ENCODE measurements at regions not wholly inside any gene's neighbourhood (a gene's known extent, or its start where the extent isn't known, plus 50 kb on each side); places are given as distances from the start of the nearest gene placed in this dataset.

DNA sequence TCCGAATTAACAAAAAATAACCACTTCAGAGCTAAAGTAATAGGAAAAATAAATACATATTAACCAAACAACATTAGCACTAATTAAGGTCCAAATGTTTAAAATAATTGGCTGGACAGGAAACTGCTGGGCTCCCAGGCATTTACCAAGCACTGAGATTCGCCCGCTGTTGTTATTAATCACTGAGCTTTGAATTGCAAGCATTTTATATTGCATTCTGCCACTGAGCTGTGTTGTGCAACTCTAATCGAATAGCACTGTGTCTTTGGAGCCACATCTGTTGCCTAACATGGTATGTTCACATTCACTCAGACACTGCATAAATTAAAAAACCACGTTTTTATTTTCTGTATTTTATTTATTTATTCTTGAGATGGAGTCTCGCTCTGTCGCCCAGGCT lies 88.9 kb downstream of the SOWAHC start:
- H2AK5ac ChIP-seq (ENCODE audit: low read depth, low read length): no peak overlapping the region
- H3K27me3 ChIP-seq (ENCODE audit: control insufficient read depth, insufficient read depth, low read length): no peaks in the 10 kb centered on the region; the same call in 1 of the 2 replicates
- peaks cover 3% of the 10 kb centered on the region for H3K9me1 ChIP-seq (ENCODE audit: insufficient read depth, low read length)
- DNase-seq (no peak), ATAC-seq (ENCODE audit: low read depth) (peak; percentile 22; the same call in 1 of the 2 replicates)
- ChIA-PET CTCF (interaction anchor here (0.5 kb wide), 1 partner anchor 155 kb away, joined by 3 read pairs; no protein-coding TSS in a partner anchor), POLR2A (ENCODE audit: unreplicated experiment) (interaction anchor here (0.7 kb wide), 1 partner anchor 9 kb away, joined by 3 read pairs; no protein-coding TSS in a partner anchor)
- H4K91ac ChIP-seq (ENCODE audit: insufficient read depth, low read depth, low read length): no peak overlapping the region
- no peak overlapping the region for H3K4me3 ChIP-seq (ENCODE audit: insufficient read depth, low read depth, low read length)
- in situ Hi-C loops (cut with MboI; ENCODE audit: low sequenced_read_pairs): no loop called here
- H4K8ac ChIP-seq (ENCODE audit: low read depth in 2 of 2, low read length in 2 of 2): no peak overlapping the region
- H2BK20ac ChIP-seq (ENCODE audit: low read depth, low read length): no peak overlapping the region
- no peaks in the 10 kb centered on the region for H4K20me1 ChIP-seq (ENCODE audit: insufficient read depth, low read length)
- no peak overlapping the region for H2BK5ac ChIP-seq (ENCODE audit: low read depth, low read length, poor library complexity, severe bottlenecking)
- H2AK9ac ChIP-seq (replicated peaks; ENCODE audit: low read depth, low read length, poor library complexity): no peak overlapping the region
- no peak overlapping the region for H3K18ac ChIP-seq (ENCODE audit: low read depth, low read length)
- 42% methylated on average over 2 of the region's 7 CpGs; no CpG with 5 or more reads in 1 of the 2 experiments for WGBS, 2 experiments (ENCODE audit: extremely low coverage in 2 of 2, insufficient read length in 1 of 2)
- H3K23ac ChIP-seq (ENCODE audit: low read depth, low read length): no peak overlapping the region
- H2AFZ ChIP-seq (replicated peaks; ENCODE audit: low read length, poor library complexity): no peak overlapping the region
- no TSS peak for BruUV-seq (replicated peaks)
- no peak overlapping the region for H3K4me2 ChIP-seq (ENCODE audit: low read depth, low read length)
- no peak overlapping the region for H2BK15ac ChIP-seq (ENCODE audit: low read depth, low read length)
- no peaks in the 10 kb centered on the region for H3K9me3 ChIP-seq (ENCODE audit: control insufficient read depth, insufficient read depth, low read length)
- no peak overlapping the region for H2BK120ac ChIP-seq (ENCODE audit: low read depth, low read length)
- peaks cover 5% of the 10 kb centered on the region for H3K4me1 ChIP-seq (ENCODE audit: control insufficient read depth, insufficient read depth, low read length)
- no peak overlapping the region for H3K14ac ChIP-seq (replicated peaks; ENCODE audit: low read depth, low read length)
- H3K36me3 ChIP-seq (ENCODE audit: control insufficient read depth, insufficient read depth, low read length): no peaks in the 10 kb centered on the region
- no peak overlapping the region for H3K56ac ChIP-seq (ENCODE audit: extremely low read depth, insufficient read depth, low read length)
- H4K5ac ChIP-seq (ENCODE audit: low read depth, low read length): no peak overlapping the region
- H3K27ac ChIP-seq (ENCODE audit: insufficient read depth, low read length): no peak overlapping the region
- intact Hi-C loops (cut with micrococcal nuclease): loop anchor here (10.0 kb wide), 1 partner anchor 148 kb away; no protein-coding TSS in a partner anchor
- H3K4ac ChIP-seq (ENCODE audit: low read depth, low read length): no peak overlapping the region
- dilution Hi-C loops (cut with HindIII; ENCODE audit: low sequenced_read_pairs, unreplicated experiment): no loop called here
- TF ChIP-seq, protein P1, sequence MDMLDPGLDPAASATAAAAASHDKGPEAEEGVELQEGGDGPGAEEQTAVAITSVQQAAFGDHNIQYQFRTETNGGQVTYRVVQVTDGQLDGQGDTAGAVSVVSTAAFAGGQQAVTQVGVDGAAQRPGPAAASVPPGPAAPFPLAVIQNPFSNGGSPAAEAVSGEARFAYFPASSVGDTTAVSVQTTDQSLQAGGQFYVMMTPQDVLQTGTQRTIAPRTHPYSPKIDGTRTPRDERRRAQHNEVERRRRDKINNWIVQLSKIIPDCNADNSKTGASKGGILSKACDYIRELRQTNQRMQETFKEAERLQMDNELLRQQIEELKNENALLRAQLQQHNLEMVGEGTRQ (IDR thresholded peaks at IDR 0.05; ENCODE audit: low read depth, low read length): no peak
- TF ChIP-seq FOS (IDR thresholded peaks at IDR 0.05; ENCODE audit: low read depth, low read length) (no peak), CEBPB (IDR thresholded peaks at IDR 0.05; ENCODE audit: low read depth, low read length) (peak; percentile 84)
- no peaks in the 10 kb centered on the region for H3K79me1 ChIP-seq (ENCODE audit: low read depth in 1 of 2, low read length in 2 of 2)
- no peak overlapping the region for H3K9ac ChIP-seq (ENCODE audit: low read depth, low read length)

All from IMR-90 (cell line).